ENCODE measurements at regions not wholly inside any gene's neighbourhood (a gene's known extent, or its start where the extent isn't known, plus 50 kb on each side); places are given as distances from the start of the nearest gene placed in this dataset.

DNA sequence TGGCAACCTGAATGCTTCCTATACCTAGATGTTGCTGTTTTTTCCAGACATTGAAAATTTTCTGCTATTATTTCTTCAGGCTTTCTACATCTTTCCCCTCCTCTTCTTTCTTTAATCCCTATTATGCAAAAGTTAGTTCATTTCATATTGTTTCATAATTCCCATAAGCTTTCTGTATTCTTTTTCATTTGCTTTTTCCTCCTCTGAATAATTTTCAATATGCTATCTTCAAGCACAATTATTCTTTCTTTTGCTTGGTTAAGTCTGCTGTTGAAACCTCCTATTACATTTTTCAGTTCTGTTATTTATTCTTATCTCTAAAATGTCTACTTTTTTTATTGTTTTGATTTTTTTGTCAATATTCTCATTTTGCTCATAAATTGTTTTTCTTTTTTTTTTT lies 947.1 kb upstream of the MIR17HG start:
- intact Hi-C loops (cut with DNase I, micrococcal nuclease): no loop called here
- ATAC-seq (no peak), DNase-seq (no peak)

DNA sequence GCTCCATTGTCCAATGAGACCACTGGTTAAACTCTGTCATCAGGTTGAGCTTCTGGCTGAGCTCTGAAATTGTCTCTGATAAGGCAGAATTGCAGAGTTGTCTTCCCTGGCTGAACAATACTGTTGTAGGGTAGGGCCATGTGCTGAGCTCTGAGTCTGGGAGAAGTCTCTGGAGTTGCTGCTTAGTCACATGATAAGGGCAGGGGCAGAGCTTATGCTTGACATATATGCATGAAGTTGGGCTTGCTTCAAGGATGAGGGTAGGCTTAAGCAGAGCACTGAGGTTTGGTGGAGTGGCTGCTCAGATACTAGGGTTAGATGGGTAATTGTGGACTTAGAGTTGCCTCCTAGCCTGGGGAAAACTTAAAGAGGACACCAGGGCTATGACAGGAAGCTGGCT lies 946.3 kb upstream of the MIR17HG start:
- DNase-seq (no peak), ATAC-seq (no peak)
- intact Hi-C loops (cut with DNase I, micrococcal nuclease): no loop called here

DNA sequence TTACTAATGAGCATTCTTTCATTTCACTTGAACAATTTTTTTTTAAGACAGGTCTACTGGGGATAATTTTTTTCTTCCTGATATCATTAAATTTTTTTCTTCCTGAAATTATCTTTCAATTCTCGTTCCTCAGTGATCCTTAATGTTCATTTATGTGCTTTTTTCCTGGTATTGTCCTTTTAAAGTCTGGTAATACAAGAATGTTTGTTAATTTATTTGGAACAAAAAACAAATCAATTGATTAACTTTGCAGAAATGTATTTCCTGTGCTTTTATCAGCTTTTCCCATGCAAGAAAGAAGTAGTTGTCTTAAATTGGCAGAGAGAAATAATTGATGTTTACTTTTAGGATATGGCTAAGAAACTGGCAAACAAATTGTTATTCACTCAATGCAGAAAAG lies 945.4 kb upstream of the MIR17HG start:
- no peak for DNase-seq
- ATAC-seq: no peak
- intact Hi-C loops (cut with DNase I, micrococcal nuclease): no loop called here

DNA sequence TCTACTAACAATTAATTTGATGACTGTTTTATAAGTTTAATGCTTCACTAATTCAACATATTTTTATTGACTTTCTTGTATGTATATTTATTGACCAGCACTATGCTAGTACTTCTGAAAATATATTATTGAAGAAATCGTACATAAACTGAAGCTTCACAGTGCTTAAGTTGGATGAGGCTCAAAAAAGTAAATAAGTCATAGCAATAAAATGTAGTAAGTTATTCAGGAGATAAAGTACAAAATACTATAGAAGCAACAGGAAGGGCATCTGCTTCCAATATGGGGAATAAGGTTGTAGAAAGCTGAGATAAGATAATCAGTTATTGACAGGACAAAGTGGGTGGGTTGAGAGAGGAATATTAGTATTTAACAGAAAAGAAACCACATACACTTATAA lies 944.9 kb upstream of the MIR17HG start:
- intact Hi-C loops (cut with DNase I, micrococcal nuclease): no loop called here
- ATAC-seq (no peak), DNase-seq (no peak)

DNA sequence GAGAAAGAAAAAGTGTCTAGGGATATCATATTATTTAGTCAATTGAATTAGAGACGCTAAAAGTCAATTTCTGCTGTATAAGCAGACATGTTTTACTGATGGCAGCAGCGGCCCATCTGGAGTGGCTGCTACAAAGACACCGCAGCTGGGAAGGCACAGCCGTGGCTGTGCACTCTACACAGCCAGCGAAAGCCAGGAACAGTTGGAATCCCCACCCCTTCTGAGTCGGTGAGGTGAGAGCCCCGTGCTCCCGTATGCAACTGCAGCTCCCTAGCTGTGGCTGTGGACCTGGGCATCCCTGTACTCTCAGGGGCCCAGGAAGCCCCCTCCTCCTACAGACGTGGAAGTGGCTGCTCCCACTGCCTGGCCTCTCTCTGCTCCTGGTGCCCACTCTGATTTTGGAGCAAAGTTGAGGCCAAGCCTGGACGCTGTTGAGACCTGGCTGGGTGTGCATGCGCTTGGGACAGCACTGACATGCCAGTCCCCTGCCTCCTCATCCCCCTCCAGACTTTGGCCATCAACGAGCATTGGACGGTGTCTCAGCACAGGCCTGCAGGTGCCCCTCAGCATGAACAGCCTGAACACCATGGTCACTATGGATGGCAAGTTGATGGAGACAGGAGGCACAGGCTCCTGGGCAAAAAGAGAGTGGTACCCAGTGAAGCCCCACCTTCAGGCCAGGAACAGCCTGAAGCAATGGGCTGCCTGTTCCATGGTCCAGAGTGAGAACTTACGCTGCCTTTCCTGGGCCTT lies 944.0 kb upstream of the MIR17HG start:
- no peak for ATAC-seq
- no peak for DNase-seq
- intact Hi-C loops (cut with DNase I, micrococcal nuclease): no loop called here

DNA sequence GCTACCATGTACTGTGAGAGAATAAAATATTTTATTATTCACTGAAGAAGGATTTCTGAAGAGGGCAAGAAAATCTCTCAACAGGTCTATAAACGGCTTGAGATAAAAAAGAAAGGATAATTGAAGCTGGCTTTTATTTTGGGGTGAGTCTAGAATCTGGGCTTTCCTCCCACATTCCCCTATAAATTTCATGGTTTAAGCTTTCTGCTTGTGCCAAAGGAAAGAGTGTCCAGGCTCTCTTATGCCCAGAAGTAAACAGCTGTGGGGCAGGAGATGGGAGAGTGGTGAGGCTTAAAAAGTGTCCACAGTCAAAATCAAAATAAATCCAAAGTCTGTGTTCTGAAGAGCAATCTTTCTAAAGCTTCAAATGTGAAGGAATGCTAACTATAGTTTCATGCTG lies 942.2 kb upstream of the MIR17HG start:
- no peak for ATAC-seq
- intact Hi-C loops (cut with DNase I, micrococcal nuclease): no loop called here
- DNase-seq: no peak

DNA sequence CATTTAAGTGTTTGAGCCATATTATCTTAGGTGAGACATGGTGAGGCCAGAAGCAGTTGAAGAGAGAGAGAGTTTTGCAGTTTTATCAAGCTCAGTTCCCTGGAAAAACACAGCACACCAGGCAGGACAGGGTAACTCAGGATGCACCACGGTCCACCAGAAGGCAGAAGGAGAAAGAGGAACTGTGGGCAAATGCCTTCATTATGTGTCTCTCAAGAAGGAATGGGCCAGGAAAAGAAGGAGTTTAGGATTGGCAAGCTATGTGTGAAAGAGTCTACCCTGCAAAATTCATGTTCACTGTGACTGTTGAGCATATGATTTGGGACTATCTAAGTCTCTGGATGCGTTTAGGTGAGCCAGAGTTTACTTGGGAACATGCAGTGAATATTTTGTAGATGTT lies 934.5 kb upstream of the MIR17HG start:
- DNase-seq: no peak
- ATAC-seq: no peak
- intact Hi-C loops (cut with DNase I, micrococcal nuclease): no loop called here

DNA sequence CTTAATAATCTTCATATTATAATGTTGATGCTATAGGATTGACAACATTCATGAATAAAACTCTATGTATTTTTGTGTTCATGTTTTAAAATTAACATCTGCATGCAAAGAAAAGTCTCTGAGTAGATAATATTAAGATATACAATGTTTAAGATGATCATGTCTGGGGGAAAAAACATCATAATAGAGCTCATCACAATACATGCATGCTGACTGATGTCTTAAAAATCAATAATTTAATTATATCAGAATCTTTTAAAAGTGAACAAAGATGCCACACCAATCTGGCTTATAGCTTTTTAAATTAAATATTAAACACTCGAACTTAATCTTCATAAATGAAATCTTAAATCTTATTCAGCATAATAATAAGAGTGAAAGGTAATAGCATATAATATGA lies 933.9 kb upstream of the MIR17HG start:
- no peak for ATAC-seq
- intact Hi-C loops (cut with DNase I, micrococcal nuclease): no loop called here

DNA sequence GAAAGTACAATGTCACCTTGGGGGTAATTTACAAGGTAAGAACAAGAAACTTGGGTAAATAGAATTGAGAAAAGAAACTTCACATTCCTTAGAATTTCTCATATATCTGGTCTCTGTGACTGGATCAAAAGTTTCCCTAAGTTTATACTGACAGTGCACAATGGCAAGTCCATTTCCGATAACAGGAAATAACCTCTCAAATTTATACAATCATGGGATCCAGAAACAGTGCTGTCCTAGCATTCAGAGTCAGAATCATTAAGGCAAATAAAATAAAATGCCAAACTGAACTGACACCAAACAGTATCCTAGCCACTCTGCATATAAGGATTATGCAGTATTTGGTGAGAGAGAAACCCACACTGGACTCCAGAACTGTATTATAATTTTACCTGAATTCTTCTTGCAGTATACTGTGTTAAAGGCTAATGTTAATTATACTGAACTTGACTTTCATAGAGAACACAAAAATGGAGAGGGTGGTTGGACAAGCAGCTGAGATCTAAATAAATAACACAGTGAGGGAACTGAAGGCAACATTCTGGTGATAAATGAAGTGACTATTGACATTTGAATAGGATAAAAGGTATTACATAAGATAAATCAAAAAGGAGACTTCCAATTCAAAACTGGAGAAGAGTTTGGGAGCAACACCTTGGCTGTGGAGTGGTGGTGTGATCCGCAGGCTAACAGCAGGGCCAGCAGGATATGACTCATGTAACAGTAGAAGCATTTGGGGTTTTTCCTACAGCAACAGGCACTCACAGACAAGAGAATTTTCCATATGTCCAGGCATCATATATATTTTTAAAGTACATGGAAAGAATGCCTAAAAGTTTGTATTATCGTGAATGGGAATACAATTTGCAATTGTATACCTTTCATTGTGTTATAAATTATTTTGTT lies 932.5 kb upstream of the MIR17HG start:
- intact Hi-C loops (cut with DNase I, micrococcal nuclease): no loop called here
- ATAC-seq (no peak), DNase-seq (no peak)

More for the DNA sequence above, 933.9 kb upstream of the MIR17HG start:
- no peak for DNase-seq

DNA sequence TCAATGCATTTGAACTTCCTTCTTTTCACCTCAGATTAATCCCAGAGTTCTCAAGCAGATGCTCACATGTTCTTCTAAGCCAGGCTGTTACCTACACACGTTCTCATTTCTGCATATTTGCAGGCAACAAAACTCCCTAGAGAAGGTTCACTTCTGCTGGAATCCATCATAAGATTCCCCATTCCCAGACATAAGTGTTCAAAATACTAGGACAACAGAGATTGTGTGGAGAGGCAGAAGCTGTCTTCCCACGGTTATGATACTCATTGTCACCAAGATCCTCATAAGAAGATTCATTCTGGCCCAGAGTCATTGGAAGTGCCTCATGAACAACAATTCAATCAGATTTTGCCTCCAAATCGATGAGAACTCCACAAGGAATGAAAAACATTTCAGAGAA lies 931.6 kb upstream of the MIR17HG start:
- intact Hi-C loops (cut with DNase I, micrococcal nuclease): no loop called here

DNA sequence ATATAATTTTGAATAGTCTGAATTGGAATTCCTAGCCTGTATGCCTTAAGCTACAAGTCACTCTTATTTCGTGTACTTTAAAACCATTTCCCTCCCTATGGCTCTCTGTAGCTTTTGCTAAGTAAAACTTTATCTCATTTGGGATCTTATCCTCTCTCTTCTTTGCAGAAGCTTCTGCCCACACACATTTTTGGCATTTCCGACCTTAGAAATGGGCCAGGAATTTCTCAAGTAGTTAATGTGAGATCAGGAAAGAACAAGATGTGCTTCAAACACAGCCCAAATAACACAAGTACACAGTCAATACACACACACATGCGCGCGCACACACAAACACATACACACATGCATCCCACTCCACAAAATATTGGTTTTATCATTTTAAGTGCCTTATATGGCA lies 931.0 kb upstream of the MIR17HG start:
- DNase-seq: no peak
- intact Hi-C loops (cut with DNase I, micrococcal nuclease): no loop called here
- ATAC-seq: no peak

More for the DNA sequence above, 931.6 kb upstream of the MIR17HG start:
- ATAC-seq (no peak), DNase-seq (no peak)

DNA sequence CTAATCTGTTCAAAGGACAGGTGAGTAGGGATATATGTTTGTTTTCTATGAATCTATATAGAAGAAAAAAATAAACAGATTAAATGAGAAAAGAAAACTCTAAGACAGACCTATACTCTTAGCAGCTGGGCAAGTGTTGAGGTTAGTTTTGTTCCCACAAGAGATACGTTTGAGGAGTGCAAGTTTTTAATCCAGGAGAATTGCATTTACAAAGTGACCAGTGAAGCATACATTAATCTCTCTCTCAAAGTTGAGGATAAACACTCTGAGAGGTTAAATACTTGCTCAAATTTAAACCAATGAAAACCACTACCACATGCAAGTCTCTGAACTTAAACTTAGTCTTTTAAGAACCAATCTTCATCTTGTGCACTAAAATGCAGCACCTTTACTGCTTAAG lies 930.5 kb upstream of the MIR17HG start:
- ATAC-seq: no peak
- DNase-seq: no peak
- intact Hi-C loops (cut with DNase I, micrococcal nuclease): no loop called here

DNA sequence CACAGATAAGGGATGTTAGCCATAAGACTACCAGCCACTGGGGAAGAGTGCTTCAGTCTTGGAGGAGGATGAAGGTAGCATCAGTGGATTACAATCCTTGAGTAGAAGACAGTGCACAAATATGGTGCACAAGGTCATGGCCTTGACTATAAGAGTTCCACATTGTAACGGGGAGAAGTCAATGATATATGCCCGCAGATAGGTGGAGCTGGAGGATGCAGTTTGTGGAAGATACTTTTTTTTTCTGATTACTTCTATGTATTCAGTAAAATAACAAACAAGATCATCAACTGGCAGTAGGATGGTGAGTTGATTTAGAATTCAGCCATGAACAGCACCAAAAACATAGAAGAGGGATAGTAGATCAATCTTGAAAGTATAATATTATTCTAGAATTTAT lies 926.8 kb upstream of the MIR17HG start:
- ATAC-seq (no peak), DNase-seq (no peak)
- intact Hi-C loops (cut with DNase I, micrococcal nuclease): no loop called here

DNA sequence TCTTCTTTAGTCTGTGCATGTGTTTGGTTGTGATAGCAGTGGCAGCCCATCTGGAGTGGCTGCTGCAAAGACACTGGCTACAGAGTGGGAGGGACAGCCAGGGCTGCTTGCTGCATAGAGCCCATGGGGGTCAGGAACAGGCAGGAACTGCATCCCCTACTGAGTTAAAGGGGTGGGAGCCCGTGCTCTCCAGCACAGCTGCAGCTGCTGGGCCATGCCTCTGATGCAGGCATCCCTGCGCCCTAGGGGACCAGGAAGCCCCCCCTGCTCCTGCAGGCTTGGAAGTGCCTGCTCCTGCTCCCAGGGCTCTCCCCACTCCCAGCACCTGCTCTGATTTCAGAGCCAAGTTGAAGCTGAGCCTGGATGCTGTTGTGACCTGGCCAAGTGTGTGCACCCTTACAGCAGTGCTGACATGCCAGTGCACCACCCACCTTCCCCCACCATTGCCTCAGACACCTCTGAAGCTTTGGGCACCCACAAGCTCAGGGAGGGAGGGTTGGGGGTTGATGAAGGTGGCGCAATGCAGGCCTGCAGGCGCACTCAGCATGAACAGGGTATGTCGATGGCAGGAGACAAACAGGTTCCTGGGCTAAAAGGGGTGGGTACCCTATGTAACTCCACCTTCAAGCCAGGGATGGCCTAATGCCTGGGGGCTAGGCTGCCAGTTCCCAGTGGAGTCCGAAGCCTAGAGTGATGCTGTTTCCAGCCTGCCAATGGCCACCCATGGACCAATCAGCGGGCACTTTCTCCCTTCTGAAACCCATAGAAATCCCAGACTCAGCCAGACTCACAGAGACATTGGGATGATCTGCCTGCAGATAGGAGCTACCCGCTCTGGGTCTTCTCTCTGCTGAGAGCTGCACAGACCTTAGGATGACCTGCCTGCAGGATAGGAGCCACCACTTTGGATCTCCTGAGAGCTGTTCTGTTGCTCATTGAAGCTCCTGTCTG lies 919.9 kb upstream of the MIR17HG start:
- DNase-seq (no peak), ATAC-seq (no peak)
- intact Hi-C loops (cut with DNase I, micrococcal nuclease): no loop called here

DNA sequence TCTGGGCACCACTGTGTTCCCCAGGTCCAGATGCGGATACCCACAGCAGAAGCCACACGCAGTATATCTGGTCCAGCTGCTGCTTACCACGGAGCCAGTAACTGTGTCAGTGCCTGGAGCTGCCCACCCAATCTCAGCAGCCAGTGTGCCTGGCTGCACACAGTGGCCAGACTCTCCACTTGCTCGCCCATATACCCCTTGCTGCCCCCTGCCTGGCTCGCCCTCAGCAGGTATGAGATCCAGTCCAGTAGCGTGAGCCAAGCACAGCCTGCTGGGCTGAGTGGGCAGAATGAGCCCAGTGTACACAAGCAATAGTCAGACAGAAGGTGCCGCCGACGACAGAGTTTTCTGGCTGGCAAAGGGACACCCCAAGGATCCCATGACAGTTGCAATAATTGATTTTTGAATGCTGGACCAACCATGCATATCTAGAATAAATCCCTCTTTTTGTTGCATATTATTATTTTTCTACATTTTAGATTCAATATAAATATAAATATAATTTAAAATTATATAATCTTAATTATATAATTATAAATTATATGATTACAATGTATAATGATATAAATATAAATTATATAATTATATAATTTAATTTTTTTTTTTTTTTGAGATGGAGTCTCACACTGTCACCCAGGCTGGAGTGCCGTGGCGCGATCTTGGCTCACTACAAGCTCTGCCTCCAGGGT lies 918.8 kb upstream of the MIR17HG start:
- intact Hi-C loops (cut with DNase I, micrococcal nuclease): no loop called here
- DNase-seq (no peak), ATAC-seq (no peak)

DNA sequence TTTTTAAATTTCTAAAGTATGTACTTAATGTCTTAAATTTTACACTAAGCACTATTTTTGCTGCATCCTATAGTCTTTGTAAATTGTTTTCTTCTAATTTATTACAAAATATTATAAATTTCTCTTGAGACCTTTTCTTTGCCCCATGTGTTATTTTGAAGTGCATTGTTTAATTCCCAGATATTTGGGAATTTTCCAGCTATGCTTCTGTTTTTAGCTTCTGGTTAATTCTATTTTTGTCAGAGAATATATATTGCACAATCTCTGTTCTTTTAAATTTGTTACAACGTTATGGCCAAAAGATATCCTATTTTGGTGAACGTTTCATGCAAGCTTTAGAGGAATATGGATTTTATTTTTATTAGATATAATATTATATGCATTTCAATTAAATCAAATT lies 917.4 kb upstream of the MIR17HG start:
- no peak for ATAC-seq
- intact Hi-C loops (cut with DNase I, micrococcal nuclease): no loop called here
- no peak for DNase-seq

DNA sequence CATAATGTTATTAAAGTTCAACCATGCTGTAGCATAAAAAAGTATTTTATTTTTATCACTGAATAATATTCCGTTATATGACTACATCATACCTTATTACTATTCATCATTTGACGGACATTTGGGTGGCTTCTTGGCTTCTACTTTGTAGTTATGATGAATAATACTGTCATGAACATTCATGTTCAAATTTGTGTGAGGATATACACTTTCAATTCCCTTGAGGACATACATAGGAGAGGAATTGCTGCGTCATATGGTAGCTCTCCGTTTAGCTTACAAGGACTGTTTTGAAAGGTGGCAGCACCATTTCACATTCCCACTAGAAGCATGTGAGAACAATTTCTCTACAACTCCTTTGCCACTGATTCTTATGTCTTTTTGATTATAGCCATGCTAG lies 910.8 kb upstream of the MIR17HG start:
- no peak for ATAC-seq
- intact Hi-C loops (cut with DNase I, micrococcal nuclease): no loop called here
- DNase-seq: no peak

DNA sequence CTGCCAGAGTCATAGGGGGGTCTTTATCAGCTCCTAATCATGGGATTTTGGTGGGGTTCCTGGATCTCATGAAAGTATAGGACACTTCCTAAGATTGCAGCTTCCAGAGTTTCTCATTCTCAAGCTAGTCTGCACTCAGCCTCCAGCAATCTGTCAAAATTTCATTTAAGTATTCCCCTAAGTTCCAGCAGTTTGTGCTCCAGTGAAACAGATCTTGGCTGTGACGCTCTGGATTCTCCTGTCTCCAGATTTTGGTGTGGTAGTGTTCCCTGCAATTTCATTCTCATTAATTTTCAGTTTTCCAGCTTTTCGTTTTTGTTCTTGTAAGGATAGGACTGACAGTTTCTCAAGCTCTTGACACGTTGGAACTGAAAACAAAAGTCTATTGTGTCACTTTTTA lies 908.9 kb upstream of the MIR17HG start:
- intact Hi-C loops (cut with DNase I, micrococcal nuclease): no loop called here
- ATAC-seq (no peak), DNase-seq (no peak)

DNA sequence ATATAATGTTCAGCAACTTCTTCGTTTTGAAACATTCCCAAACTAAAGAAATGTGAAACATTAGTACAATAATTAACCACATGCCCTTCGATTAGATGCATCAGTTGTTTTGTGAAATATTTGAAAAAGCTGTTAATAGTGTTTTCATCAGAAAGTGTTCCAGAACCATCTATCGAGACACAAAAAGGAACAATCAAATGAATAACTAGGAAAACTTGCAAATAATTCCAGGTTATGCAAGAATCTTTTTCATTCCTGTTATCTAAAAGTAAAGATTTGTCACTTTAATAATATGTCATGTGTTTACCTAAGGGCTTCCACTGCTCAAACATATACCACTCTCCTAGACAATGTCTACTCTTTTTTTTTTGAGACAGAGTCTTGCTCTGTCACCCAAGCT lies 904.2 kb upstream of the MIR17HG start:
- DNase-seq (no peak), ATAC-seq (no peak)
- intact Hi-C loops (cut with DNase I, micrococcal nuclease): no loop called here

Data from left colon (tissue), 2 donors.